GM12873 (cell line): ENCODE measurements at regions not wholly inside any gene's neighbourhood (a gene's known extent, or its start where the extent isn't known, plus 50 kb on each side); places are given as distances from the start of the nearest gene placed in this dataset.

ENCODE experiments used
- CTCF ChIP-seq: IDR thresholded peaks from 2 replicates; pipeline ENCODE4 v1.5.1; 2012; ENCODE audit warnings: low read depth, mild to moderate bottlenecking, moderate library complexity, low read length, control low read depth; ENCODE audit not compliant: insufficient read depth; ENCODE audit errors: missing control alignments

GRCh38 chr15:46618984-46619383, 984.2 kb downstream of the SQOR start:
- no peak for TF ChIP-seq CTCF

- TF ChIP-seq CTCF, result no peak
Measured at GRCh38 chr15:46620392-46621013, 985.7 kb downstream of the SQOR start.

GRCh38 chr15:46622851-46623250, 988.0 kb downstream of the SQOR start:
- TF ChIP-seq CTCF, result no peak

- no peak for TF ChIP-seq CTCF
Measured at GRCh38 chr15:46636206-46636605, 1001.4 kb downstream of the SQOR start.

GRCh38 chr15:46644501-46645481, 1010.0 kb downstream of the SQOR start:
- no peak for TF ChIP-seq CTCF

- no peak for TF ChIP-seq CTCF
Measured at GRCh38 chr15:46646490-46646889, 1011.7 kb downstream of the SQOR start.

- no peak for TF ChIP-seq CTCF
Measured at GRCh38 chr15:46647046-46647445, 1012.2 kb downstream of the SQOR start.
